ENCODE measurements at regions not wholly inside any gene's neighbourhood (a gene's known extent, or its start where the extent isn't known, plus 50 kb on each side); places are given as distances from the start of the nearest gene placed in this dataset.

- Histone ChIP-seq H3K27me3 (ENCODE audit: control insufficient read depth, insufficient read depth, low read length) (no peaks in the 10 kb centered on the region), H3K4me3 (ENCODE audit: low read depth, low read length) (no peak overlapping the region), H3K27ac (ENCODE audit: low read depth, low read length) (no peak overlapping the region), H3K9me3 (ENCODE audit: control insufficient read depth, insufficient read depth, low read length) (no peaks in the 10 kb centered on the region)
- ChIA-PET POLR2A (no interaction called here), CTCF (no interaction called here)
- TF ChIP-seq, protein P1, sequence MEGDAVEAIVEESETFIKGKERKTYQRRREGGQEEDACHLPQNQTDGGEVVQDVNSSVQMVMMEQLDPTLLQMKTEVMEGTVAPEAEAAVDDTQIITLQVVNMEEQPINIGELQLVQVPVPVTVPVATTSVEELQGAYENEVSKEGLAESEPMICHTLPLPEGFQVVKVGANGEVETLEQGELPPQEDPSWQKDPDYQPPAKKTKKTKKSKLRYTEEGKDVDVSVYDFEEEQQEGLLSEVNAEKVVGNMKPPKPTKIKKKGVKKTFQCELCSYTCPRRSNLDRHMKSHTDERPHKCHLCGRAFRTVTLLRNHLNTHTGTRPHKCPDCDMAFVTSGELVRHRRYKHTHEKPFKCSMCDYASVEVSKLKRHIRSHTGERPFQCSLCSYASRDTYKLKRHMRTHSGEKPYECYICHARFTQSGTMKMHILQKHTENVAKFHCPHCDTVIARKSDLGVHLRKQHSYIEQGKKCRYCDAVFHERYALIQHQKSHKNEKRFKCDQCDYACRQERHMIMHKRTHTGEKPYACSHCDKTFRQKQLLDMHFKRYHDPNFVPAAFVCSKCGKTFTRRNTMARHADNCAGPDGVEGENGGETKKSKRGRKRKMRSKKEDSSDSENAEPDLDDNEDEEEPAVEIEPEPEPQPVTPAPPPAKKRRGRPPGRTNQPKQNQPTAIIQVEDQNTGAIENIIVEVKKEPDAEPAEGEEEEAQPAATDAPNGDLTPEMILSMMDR (IDR thresholded peaks at IDR 0.05; ENCODE audit: low read depth, low read length), result peak; percentile 49
- peak; percentile 63 for DNase-seq (ENCODE audit: low read depth, low spot score)
Measured at GRCh38 chr14:85415015-85415712, 114.8 kb upstream of the FLRT2 start.

DNA sequence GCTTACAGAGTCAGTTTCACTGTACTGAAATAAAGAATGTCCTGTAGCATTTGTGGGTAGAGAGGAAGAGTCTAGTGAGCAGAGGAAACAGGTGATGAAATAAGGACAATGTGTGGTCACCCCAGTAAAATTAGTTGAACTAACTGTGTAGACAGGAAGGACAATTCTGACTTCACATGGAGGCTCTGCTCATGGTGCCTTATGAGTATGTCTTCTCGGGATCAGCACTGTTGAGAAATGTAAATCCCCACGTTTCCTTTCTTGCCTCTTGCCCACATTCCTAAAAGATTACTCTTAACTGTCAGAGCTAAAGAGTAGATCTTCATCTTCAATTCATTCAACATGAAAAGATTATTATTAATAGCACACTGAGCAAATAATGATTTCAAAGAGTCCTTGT, 113.2 kb upstream of the FLRT2 start:
- H3K27ac ChIP-seq (ENCODE audit: low read depth, low read length), result no peak overlapping the region
- H3K27me3 ChIP-seq (ENCODE audit: control insufficient read depth, insufficient read depth, low read length), result no peaks in the 10 kb centered on the region
- TF ChIP-seq, protein P1 (IDR thresholded peaks at IDR 0.05; ENCODE audit: low read depth, low read length), result no peak
- H3K9me3 ChIP-seq (ENCODE audit: control insufficient read depth, insufficient read depth, low read length), result no peaks in the 10 kb centered on the region
- no peak overlapping the region for H3K4me3 ChIP-seq (ENCODE audit: low read depth, low read length)
- POLR2A ChIA-PET, result no interaction called here
- DNase-seq (ENCODE audit: low read depth, low spot score), result peak; percentile 16
- CTCF ChIA-PET, result no interaction called here

DNA sequence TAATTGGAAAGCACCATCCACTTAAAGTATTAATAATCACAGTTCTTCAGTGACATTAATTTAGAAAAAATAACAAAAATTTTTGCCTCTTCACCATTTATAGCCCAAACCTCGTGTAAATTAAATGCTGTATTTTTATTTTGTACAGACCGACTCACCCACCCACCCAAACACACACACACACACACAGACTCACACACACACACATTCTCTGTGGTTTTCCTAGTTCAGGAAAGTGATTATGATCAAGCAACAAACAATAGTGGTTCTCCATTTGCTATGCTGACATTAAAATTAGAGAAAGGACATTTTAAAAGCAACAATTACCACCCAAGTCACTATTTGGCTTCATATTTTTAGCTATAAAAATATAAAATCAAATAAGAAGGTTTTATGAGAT, 112.5 kb upstream of the FLRT2 start:
- no peaks in the 10 kb centered on the region for H3K27me3 ChIP-seq (ENCODE audit: control insufficient read depth, insufficient read depth, low read length)
- POLR2A ChIA-PET, result no interaction called here
- TF ChIP-seq, protein P1 (IDR thresholded peaks at IDR 0.05; ENCODE audit: low read depth, low read length), result no peak
- DNase-seq (ENCODE audit: low read depth, low spot score), result no peak
- H3K27ac ChIP-seq (ENCODE audit: low read depth, low read length), result no peak overlapping the region
- H3K4me3 ChIP-seq (ENCODE audit: low read depth, low read length), result no peak overlapping the region
- CTCF ChIA-PET, result no interaction called here
- no peaks in the 10 kb centered on the region for H3K9me3 ChIP-seq (ENCODE audit: control insufficient read depth, insufficient read depth, low read length)

GRCh38 chr14:85418721-85419120, 111.2 kb upstream of the FLRT2 start:
- no peaks in the 10 kb centered on the region for H3K27me3 ChIP-seq (ENCODE audit: control insufficient read depth, insufficient read depth, low read length)
- ChIA-PET CTCF (no interaction called here), POLR2A (no interaction called here)
- TF ChIP-seq, protein P1 (IDR thresholded peaks at IDR 0.05; ENCODE audit: low read depth, low read length), result no peak
- no peak overlapping the region for H3K4me3 ChIP-seq (ENCODE audit: low read depth, low read length)
- no peak for DNase-seq (ENCODE audit: low read depth, low spot score)
- H3K27ac ChIP-seq (ENCODE audit: low read depth, low read length), result no peak overlapping the region
- no peaks in the 10 kb centered on the region for H3K9me3 ChIP-seq (ENCODE audit: control insufficient read depth, insufficient read depth, low read length)

DNA sequence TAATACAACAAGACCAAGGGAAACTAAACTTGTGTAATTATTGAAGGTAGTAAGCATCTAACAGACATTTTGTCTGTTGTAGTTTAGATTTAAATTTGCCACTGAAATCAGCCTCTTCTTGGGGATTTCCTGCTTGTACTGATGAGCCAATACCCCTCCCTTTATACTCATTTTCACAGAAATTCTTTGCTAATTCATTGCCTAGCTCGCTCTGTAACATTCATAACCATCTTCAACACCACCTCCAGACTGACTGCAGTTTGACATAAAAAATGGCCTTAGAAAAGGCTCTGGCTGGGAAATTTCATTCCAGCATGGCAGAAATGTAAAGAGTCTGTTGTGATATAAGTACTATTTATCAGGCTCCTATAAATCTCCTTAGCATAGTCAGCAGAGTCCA, 109.7 kb upstream of the FLRT2 start:
- H3K9me3 ChIP-seq (ENCODE audit: control insufficient read depth, insufficient read depth, low read length), result no peaks in the 10 kb centered on the region
- no peak overlapping the region for H3K27ac ChIP-seq (ENCODE audit: low read depth, low read length)
- DNase-seq (ENCODE audit: low read depth, low spot score), result no peak
- no peaks in the 10 kb centered on the region for H3K27me3 ChIP-seq (ENCODE audit: control insufficient read depth, insufficient read depth, low read length)
- TF ChIP-seq, protein P1 (IDR thresholded peaks at IDR 0.05; ENCODE audit: low read depth, low read length), result no peak
- H3K4me3 ChIP-seq (ENCODE audit: low read depth, low read length), result no peak overlapping the region
- ChIA-PET POLR2A (interaction anchor here (0.6 kb wide), 1 partner anchor 97 kb away, joined by 4 read pairs; no protein-coding TSS in a partner anchor), CTCF (no interaction called here)
